ENCODE measurements at regions not wholly inside any gene's neighbourhood (a gene's known extent, or its start where the extent isn't known, plus 50 kb on each side); places are given as distances from the start of the nearest gene placed in this dataset.
"Not testable (repeated sequence)": the region's sequence is repeated elsewhere in the genome, so short reads cannot be mapped to it uniquely, and the experiment has no call there.

GRCh38 chr12:75943730-75944096 lies 87.9 kb downstream of the PHLDA1 start:
- no peak for DNase-seq

DNA sequence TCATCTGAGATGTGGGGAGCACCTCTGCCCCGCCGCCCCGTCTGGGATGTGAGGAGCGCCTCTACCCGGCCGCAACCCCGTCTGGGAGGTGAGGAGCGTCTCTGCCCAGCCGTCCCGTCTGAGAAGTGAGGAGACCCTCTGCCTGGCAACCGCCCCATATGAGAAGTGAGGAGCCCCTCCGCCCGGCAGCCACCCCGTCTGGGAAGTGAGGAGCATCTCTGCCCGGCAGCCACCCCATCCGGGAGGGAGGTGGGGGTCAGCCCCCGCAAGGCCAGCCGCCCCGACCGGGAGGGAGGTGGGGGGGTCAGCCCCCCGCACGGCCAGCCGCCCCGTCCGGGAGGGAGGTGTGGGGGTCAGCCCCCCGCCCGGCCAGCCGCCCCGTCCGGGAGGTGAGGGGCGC lies 89.9 kb downstream of the PHLDA1 start:
- not testable (repeated sequence) for DNase-seq

- DNase-seq = no peak
Measured at GRCh38 chr12:75939016-75939642, 92.4 kb downstream of the PHLDA1 start.

DNA sequence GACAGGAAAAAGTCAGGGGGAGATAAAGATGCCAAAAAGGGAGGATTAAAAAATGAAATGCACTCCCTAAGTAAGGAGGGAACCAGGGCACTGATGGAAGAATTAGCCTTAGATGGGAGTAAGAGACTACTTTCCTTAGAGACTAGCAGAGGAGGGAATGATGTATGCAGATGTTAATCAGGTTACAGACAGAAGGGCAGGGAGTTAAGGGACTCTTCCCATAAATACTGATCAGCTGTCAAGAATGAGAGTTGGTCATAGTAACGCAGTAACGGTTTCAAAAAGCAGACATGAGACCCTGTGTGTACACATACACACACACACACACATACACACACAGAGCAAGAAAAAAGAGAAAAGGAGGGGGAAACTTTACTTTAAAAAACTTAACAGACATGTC lies 93.4 kb downstream of the PHLDA1 start:
- DNase-seq = no peak

DNA sequence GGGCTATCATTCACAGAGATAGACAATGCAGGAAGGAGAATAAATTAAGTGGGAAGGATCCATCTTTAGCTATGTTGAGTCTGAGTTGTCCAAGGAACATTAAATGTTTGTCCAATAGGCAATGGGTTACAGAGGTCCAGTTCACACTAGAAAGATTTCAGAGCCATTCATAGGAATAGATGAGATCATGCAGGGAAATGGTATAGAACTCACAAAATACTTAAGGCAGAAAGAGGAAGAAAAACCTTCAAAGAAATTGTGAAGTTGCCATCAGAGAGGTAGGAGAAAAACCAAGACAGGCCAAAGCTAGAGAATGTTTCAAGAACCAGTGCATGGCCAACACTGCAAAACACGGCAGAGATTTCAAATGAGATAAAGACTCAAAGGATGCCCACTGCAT lies 94.1 kb downstream of the PHLDA1 start:
- no peak for DNase-seq

- DNase-seq = no peak
Measured at GRCh38 chr12:75936515-75937440, 94.8 kb downstream of the PHLDA1 start.

- no peak for DNase-seq
Measured at GRCh38 chr12:75935539-75936242, 95.9 kb downstream of the PHLDA1 start.

DNA sequence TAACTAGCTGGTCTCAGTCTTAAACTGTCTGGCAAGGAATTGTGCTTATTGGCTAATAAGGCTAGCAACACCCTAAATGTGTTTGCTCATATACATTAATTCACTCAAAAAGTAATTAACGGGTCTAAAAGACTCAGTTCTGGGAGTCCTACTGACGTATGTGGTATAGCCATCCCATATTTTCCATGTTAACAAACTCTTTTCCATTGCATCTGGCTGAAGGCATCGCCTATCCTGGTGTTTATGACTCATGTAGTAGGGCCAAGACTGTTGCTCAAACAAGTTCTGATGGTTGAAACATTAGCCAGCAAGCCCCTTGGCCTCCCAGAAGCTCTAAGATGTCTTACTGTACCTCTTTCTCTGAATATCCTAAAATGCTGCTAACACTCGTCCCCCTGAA lies 98.5 kb downstream of the PHLDA1 start:
- no peak for DNase-seq

GRCh38 chr12:75932241-75932640 lies 99.3 kb downstream of the PHLDA1 start:
- no peak for DNase-seq

- DNase-seq = no peak
Measured at GRCh38 chr12:75923964-75924666, 107.5 kb downstream of the PHLDA1 start.

DNA sequence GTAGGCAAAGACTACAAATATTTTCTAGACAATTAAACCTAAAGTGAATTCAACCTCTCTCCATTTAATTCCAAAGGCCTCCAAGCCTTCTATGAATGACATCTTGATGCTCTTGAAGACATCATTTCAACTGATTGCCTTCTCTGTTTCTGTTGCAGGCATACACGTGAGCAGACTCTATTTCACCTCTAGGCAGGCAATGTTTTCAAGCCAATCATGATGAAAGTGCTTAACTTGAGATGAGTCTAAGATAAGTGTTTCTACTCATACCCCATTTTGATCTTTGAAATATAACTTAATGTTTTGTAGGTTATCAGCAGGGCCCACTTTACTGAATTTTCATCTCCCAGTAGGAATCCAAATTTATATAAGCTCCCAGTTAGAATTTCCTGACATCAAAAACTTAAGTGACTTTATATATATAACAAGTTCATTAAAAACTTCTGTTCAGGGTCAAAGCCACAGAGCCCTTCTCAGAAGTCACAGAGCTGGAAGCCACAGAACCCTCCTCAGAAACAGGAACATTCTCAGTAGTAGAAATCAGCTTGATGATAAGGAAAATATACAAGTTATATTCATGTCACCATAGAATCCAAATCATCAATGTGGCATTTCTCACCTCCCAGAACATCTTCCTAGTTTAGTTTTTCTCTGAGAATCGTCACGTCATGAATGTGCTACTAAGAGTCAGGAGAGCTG lies 108.5 kb downstream of the PHLDA1 start:
- no peak for DNase-seq

GRCh38 chr12:75921622-75922289 lies 109.8 kb downstream of the PHLDA1 start:
- DNase-seq = no peak

DNA sequence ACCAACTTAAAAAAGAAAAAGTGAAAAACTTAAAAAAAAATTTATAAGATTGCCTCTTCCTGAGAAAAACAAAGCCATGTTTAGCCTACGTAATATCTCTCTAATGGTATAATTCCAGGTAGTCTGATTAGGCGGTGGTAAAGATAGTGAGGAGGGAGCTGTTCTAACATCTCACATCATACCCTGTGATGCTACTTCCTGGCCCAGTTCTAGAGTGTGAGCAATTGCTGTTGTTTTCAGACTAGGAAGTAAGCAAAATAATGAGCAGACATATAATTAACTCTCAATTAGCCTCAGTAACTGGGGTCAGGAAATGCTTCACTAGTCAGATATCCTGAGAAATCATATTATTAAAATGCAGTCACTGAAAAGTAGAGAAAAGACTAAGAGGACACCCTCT lies 113.9 kb downstream of the PHLDA1 start:
- DNase-seq = no peak

GRCh38 chr12:75917083-75917482 lies 114.5 kb downstream of the PHLDA1 start:
- DNase-seq = no peak

GRCh38 chr12:75913502-75914351 lies 117.8 kb downstream of the PHLDA1 start:
- no peak for DNase-seq

DNA sequence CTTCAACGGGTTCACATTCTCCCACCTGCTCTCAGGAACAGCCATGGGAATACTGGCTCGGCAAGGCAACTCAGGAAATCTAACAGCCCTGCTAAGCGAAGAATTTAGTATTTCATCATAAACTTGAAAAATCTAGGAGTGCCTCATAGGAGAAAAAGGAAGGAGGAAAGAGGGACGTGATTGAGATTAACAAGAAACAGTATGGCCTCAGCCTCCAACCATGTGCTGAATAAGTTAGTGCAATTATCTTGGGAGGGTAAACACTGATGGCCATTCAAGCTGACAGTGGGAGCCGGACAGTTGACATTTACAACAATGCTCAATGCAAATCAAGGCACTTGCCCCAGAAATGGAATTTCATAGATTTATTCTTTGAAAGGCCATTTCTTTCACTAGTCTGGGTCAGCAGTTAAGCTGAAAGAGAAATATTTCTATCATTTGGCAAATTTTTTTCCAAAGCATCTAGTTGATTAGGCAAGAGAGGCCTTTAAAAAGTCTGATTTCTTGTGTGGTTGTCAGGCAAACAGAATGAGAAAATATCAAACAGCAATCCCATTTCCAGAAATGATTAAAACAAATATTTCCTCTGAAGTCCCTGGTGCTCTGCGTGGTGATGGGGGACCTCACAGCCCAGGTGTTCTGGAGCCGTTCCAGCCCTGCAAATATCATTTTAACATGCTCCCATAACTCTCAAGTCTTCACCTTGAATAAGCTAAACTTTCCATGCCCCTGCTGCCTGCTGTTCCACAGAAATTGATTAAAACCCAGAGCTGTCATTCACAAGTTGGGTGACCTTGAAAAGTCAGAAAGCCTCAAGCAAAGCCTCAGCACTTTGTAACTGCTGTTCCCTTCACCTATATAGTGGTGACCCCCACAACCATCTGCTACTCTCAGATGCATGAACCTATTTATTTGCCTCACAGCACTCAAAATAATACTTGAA lies 121.6 kb downstream of the PHLDA1 start:
- DNase-seq = no peak

- no peak for DNase-seq
Measured at GRCh38 chr12:75908961-75909605, 122.5 kb downstream of the PHLDA1 start.

DNA sequence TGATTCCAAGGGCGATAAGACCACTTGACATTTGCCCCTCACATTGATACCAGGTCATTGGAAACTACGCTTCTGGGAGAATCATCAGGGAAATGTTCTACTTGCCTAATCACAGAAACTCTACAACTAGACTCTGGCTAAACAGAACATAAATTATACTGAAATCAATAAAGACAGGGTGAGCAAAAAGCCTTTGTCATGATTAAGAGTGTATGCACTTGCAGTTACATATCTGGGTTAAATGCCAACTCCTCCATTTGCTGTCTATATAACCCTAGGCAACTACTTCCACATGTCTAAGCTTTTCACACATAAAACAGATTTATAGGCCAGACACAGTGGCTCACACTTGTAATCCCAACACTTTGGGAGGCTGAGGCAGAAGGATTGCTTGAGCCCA lies 125.7 kb downstream of the PHLDA1 start:
- DNase-seq = no peak

GRCh38 chr12:75900781-75901254 lies 130.8 kb downstream of the PHLDA1 start:
- DNase-seq = no peak

Measured in CD4-positive, alpha-beta T cell treated with Interferon alpha-2 for 1 hour (primary cell).